Right lobe of liver (tissue), 4 donors: ENCODE measurements at regions not wholly inside any gene's neighbourhood (a gene's known extent, or its start where the extent isn't known, plus 50 kb on each side); places are given as distances from the start of the nearest gene placed in this dataset.

Experiments
- CTCF ChIP-seq, 4 donors: fragments of 200-600 bp in 3 of 4; fragments of 450-650 bp in 1 of 4; IDR thresholded peaks; one replicate each; pipeline versions ENCODE4 v1.5.1 to v1.8.0; 2016 to 2022; ENCODE audit warnings: antibody characterized with exemption in 4 of 4, mild to moderate bottlenecking in 2 of 4
- POLR2A ChIP-seq: fragments of 450-650 bp; IDR thresholded peaks from one replicate; pipeline ENCODE4 v1.6.1; 2017; ENCODE audit warnings: antibody characterized with exemption, mild to moderate bottlenecking
- donor health status: DM: no; HTN: no; CAD: no.
- donor health status: DM: no; HTN: no; CAD: no.
- donor health status: DM: no; HTN: yes; CAD: no.

DNA sequence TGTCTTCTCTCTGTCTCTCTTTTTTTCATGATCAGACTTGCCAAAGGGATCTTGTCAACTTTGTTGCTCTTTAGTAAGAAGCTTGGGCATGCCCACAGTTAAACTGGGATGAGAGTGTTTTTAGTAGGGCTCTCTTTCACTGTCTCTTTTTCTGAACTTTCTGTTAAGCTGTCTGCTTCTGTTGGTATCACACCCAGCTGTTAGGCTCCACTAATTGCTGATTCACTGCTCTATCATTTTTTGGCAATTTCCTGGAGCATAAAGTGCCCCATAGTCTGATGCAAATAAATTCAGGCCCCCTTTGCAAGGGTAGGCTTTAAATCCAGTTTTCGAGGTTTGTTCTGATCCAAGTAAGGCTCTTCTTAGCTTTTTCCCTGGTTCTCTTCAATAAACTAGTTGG is 360.4 kb upstream of the ADAMTS9 start:
- no peak for TF ChIP-seq CTCF (IDR thresholded peaks at IDR 0.05)
- no peak for TF ChIP-seq POLR2A
